Endothelial cell (in vitro differentiated cells): ENCODE measurements at regions not wholly inside any gene's neighbourhood (a gene's known extent, or its start where the extent isn't known, plus 50 kb on each side); places are given as distances from the start of the nearest gene placed in this dataset.

ENCODE experiments used
- DNase-seq: peaks from one replicate; pipeline ENCODE4 v3.0.0; 2021; ENCODE audit warnings: low spot score
- H3K27ac Mint-ChIP-seq: one replicate; pipeline ENCODE4 v1.8.0; 2021; ENCODE audit warnings: mixed read lengths, inconsistent platforms; ENCODE audit not compliant: unreplicated experiment
- H3K27me3 Mint-ChIP-seq: one replicate; pipeline ENCODE4 v1.8.0; 2021; ENCODE audit warnings: mild to moderate bottlenecking, moderate library complexity, mixed read lengths, inconsistent platforms; ENCODE audit not compliant: unreplicated experiment
- H3K36me3 Mint-ChIP-seq: one replicate; pipeline ENCODE4 v1.8.0; 2021; ENCODE audit warnings: mild to moderate bottlenecking, low read depth, mixed read lengths, inconsistent platforms; ENCODE audit not compliant: unreplicated experiment
- H3K4me1 Mint-ChIP-seq: one replicate; pipeline ENCODE4 v1.8.0; 2021; ENCODE audit warnings: mild to moderate bottlenecking, mixed read lengths, inconsistent platforms; ENCODE audit not compliant: unreplicated experiment
- H3K4me3 Mint-ChIP-seq: one replicate; pipeline ENCODE4 v1.8.0; 2021; ENCODE audit warnings: mild to moderate bottlenecking, mixed read lengths, inconsistent platforms; ENCODE audit not compliant: unreplicated experiment
- H3K9me3 Mint-ChIP-seq: one replicate; pipeline ENCODE4 v1.8.0; 2021; ENCODE audit warnings: mixed read lengths, inconsistent platforms; ENCODE audit not compliant: unreplicated experiment
- CTCF ChIP-seq: fragments of 200-600 bp; sonication (generic); IDR thresholded peaks from one replicate; pipeline ENCODE4 v1.5.0; 2021; ENCODE audit warnings: antibody characterized with exemption; ENCODE audit not compliant: unreplicated experiment

DNA sequence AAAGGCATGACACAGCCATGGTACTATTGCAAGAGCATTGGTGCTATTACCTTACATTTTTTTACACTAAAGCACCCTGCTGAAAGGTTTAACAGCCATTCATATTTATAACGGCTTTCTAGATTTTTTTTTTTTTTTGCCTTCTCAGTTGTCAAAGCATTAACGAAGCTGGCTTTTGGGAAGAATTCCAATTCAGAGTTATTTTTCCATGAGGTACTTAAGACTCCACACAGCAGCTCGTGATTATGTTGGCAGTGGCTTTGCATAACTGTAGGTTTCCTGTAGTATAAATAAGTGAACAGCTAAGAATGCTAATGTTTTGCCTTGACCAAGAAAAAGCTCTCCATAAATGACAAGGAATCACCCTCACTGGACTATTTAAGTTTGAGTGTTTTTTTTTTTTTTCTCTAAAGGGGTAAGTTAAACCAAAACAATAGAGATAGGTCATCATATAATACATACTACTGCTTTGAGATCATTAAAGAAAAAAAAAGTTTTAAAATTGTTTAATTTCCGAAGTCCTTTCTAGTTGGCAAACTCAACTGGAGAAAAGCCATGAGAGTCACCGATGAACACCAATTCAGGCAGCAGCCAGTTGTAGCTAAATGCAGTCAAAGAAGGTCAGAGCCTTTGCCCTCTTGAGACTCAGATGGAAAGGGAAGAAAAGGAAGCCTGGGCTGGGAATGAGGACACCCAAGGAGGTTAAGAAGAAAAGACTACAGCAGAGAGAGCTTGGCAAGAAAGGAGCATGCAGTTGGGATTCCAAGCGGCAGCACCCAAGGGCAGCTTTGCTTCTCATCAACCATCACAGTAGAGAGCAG lies 187.4 kb upstream of the NCKAP5 start:
- DNase-seq: no peak
- Mint-ChIP-seq H3K4me3 (no peak overlapping the region), H3K9me3 (no peaks in the 10 kb centered on the region), H3K4me1 (no peaks in the 10 kb centered on the region), H3K27ac (no peak overlapping the region), H3K27me3 (no peaks in the 10 kb centered on the region), H3K36me3 (no peaks in the 10 kb centered on the region)
- TF ChIP-seq CTCF: no peak

GRCh38 chr2:133756833-133757232 lies 188.6 kb upstream of the NCKAP5 start:
- no peak overlapping the region for H3K4me3 Mint-ChIP-seq
- TF ChIP-seq CTCF: no peak
- no peak overlapping the region for H3K27ac Mint-ChIP-seq
- H3K27me3 Mint-ChIP-seq: no peaks in the 10 kb centered on the region
- DNase-seq: no peak
- H3K36me3 Mint-ChIP-seq: no peaks in the 10 kb centered on the region
- no peaks in the 10 kb centered on the region for H3K9me3 Mint-ChIP-seq
- no peaks in the 10 kb centered on the region for H3K4me1 Mint-ChIP-seq

DNA sequence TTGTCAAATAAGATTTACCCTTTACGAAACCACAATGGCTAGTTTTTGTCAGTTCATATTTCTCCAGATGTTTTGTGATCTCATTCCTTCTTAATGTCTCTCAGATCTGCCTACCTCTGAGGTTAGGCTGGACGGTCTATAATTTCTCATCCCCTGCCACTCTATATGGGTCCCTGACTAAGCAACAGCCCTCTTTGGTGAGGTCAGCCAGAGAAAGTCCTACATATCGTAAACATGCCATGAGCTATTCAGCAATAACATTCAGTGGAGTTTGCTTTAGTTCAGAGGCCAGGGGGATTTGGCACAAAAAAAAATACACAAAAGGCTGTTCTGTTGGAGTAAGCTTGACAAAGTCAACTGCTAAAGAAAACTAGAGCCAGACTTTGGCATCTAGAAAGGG lies 192.1 kb upstream of the NCKAP5 start:
- H3K4me3 Mint-ChIP-seq: no peak overlapping the region
- no peaks in the 10 kb centered on the region for H3K4me1 Mint-ChIP-seq
- H3K9me3 Mint-ChIP-seq: no peaks in the 10 kb centered on the region
- no peak for DNase-seq
- H3K27ac Mint-ChIP-seq: no peak overlapping the region
- H3K27me3 Mint-ChIP-seq: no peaks in the 10 kb centered on the region
- no peaks in the 10 kb centered on the region for H3K36me3 Mint-ChIP-seq
- no peak for TF ChIP-seq CTCF

- TF ChIP-seq CTCF: no peak
- peaks cover 7% of the 10 kb centered on the region for H3K9me3 Mint-ChIP-seq
- H3K4me3 Mint-ChIP-seq: no peak overlapping the region
- no peak overlapping the region for H3K27ac Mint-ChIP-seq
- no peaks in the 10 kb centered on the region for H3K36me3 Mint-ChIP-seq
- no peak for DNase-seq
- no peaks in the 10 kb centered on the region for H3K4me1 Mint-ChIP-seq
- H3K27me3 Mint-ChIP-seq: peaks cover 3% of the 10 kb centered on the region
Measured at GRCh38 chr2:133765658-133766057, 197.4 kb upstream of the NCKAP5 start.

GRCh38 chr2:133766164-133766832 lies 198.0 kb upstream of the NCKAP5 start:
- Mint-ChIP-seq H3K9me3 (peaks cover 7% of the 10 kb centered on the region), H3K27ac (no peak overlapping the region), H3K27me3 (peaks cover 4% of the 10 kb centered on the region), H3K4me3 (no peak overlapping the region), H3K36me3 (no peaks in the 10 kb centered on the region), H3K4me1 (no peaks in the 10 kb centered on the region)
- no peak for TF ChIP-seq CTCF
- DNase-seq: no peak
